HepG2 (cell line): ENCODE measurements at regions not wholly inside any gene's neighbourhood (a gene's known extent, or its start where the extent isn't known, plus 50 kb on each side); places are given as distances from the start of the nearest gene placed in this dataset.

Experiments
- ARNT2 ChIP-seq: sonication (generic); formaldehyde crosslinking; IDR thresholded peaks from 2 replicates; pipeline ENCODE4 v1.8.0; 2022; ENCODE audit warnings: mild to moderate bottlenecking, low read depth, missing genetic modification reagents, moderate library complexity
- HNF1A ChIP-seq, 2 experiments: sonication (generic) in 1 of 2; formaldehyde crosslinking in 1 of 2; IDR thresholded peaks; 2 replicates each; pipeline versions ENCODE4 v1.4.0 to v1.6.1; 2016 to 2020; ENCODE audit warnings: borderline replicate concordance in 1 of 2, low read depth in 1 of 2, mild to moderate bottlenecking in 1 of 2, missing genetic modification reagents in 1 of 2
- IRF2 ChIP-seq: IDR thresholded peaks from 2 replicates; pipeline ENCODE4 v1.6.1; 2018; ENCODE audit warnings: missing genetic modification reagents, missing compliant biosample characterization
- KLF16 ChIP-seq, 2 experiments: sonication (generic) in 1 of 2; formaldehyde crosslinking in 1 of 2; IDR thresholded peaks; 2 replicates each; pipeline versions ENCODE4 v1.6.1 to v1.8.0; 2016 to 2023; ENCODE audit warnings: missing genetic modification reagents in 2 of 2, missing compliant biosample characterization in 1 of 2
- MNT ChIP-seq: fragments of 450-650 bp; IDR thresholded peaks from 2 replicates; pipeline ENCODE4 v1.6.1; 2016
- PITX1 ChIP-seq: sonication (generic); formaldehyde crosslinking; IDR thresholded peaks from 2 replicates; pipeline ENCODE4 v1.5.1; 2020; ENCODE audit warnings: mild to moderate bottlenecking, missing genetic modification reagents
- SALL1 ChIP-seq: sonication (generic); formaldehyde crosslinking; IDR thresholded peaks from 2 replicates; pipeline ENCODE4 v1.8.0; 2022; ENCODE audit warnings: mild to moderate bottlenecking, missing genetic modification reagents
- SIX1 ChIP-seq: sonication (generic); formaldehyde crosslinking; IDR thresholded peaks from 2 replicates; pipeline ENCODE4 v1.4.0; 2020; ENCODE audit warnings: missing genetic modification reagents, borderline replicate concordance
- SKI ChIP-seq: fragments of 450-650 bp; IDR thresholded peaks from one replicate; pipeline ENCODE4 v1.6.1; 2018; ENCODE audit warnings: mild to moderate bottlenecking; ENCODE audit not compliant: partially characterized antibody
- SPEN ChIP-seq: sonication (generic); formaldehyde crosslinking; IDR thresholded peaks from 2 replicates; pipeline ENCODE4 v1.5.1; 2020; ENCODE audit warnings: low read depth, mild to moderate bottlenecking, missing genetic modification reagents
- TCF7 ChIP-seq: sonication (generic); IDR thresholded peaks from 2 replicates; pipeline ENCODE4 v1.6.1; 2016; ENCODE audit warnings: antibody characterized with exemption, low read depth
- TRAFD1 ChIP-seq: sonication (generic); formaldehyde crosslinking; IDR thresholded peaks from 2 replicates; pipeline ENCODE4 v1.5.1; 2020; ENCODE audit warnings: missing genetic modification reagents, mild to moderate bottlenecking, borderline replicate concordance
- ZBTB20 ChIP-seq: sonication (generic); formaldehyde crosslinking; IDR thresholded peaks from 2 replicates; pipeline ENCODE4 v1.8.1; 2023; ENCODE audit warnings: missing genetic modification reagents, low read depth, mild to moderate bottlenecking, borderline replicate concordance
- ZFAT ChIP-seq: sonication (generic); formaldehyde crosslinking; conservative IDR thresholded peaks from 2 replicates; pipeline ENCODE4 v1.8.1; 2023; ENCODE audit warnings: missing genetic modification reagents, inconsistent platforms
- ZFP37 ChIP-seq: sonication (generic); formaldehyde crosslinking; IDR thresholded peaks from 2 replicates; pipeline ENCODE4 v1.4.0; 2020; ENCODE audit warnings: missing genetic modification reagents, borderline replicate concordance
- ZNF788 ChIP-seq: sonication (generic); formaldehyde crosslinking; IDR thresholded peaks from 2 replicates; pipeline ENCODE4 v1.5.0; 2020; ENCODE audit warnings: mild to moderate bottlenecking, missing genetic modification reagents, borderline replicate concordance
- ZNF891 ChIP-seq: sonication (generic); formaldehyde crosslinking; IDR thresholded peaks from 2 replicates; pipeline ENCODE4 v1.5.0; 2020; ENCODE audit warnings: mild to moderate bottlenecking, missing genetic modification reagents
- TF ChIP-seq, protein P1 (sequence below): sonication (generic); formaldehyde crosslinking; conservative IDR thresholded peaks from 2 replicates; pipeline ENCODE4 v1.4.0; 2020; ENCODE audit warnings: missing genetic modification reagents
- TF ChIP-seq, protein P2 (sequence below): sonication (generic); formaldehyde crosslinking; IDR thresholded peaks from 2 replicates; pipeline ENCODE4 v1.8.0; 2022; ENCODE audit warnings: mild to moderate bottlenecking, missing genetic modification reagents, borderline replicate concordance

DNA sequence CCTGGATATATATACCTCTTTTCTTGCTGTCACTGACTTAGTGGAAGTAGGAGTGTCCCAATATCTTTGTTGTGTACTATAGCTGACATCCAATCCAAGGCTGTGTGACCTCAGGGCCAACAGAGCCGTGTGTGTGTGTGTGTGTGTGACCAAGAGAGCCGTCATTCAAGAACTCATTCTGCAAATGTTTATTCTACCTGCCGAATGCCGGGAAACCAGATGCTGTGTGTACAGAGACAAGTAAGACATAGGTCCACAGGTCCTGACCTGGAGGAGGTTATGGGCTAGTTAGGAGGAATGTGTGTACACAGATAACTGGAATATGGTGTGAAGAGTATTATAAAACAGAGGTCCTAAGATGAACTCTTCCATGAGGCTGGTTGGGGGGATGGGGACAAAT, 190.0 kb downstream of the DHX35 start (continued):
- TF ChIP-seq MNT: no peak
- no peak for TF ChIP-seq ZNF891 (CRISPR knock-in tag)
- no peak for TF ChIP-seq ARNT2 (CRISPR knock-in tag)
- TF ChIP-seq ZBTB20 (CRISPR knock-in tag): peak; percentile 64; the same call in 1 of the 2 replicates
- TF ChIP-seq, protein P1, sequence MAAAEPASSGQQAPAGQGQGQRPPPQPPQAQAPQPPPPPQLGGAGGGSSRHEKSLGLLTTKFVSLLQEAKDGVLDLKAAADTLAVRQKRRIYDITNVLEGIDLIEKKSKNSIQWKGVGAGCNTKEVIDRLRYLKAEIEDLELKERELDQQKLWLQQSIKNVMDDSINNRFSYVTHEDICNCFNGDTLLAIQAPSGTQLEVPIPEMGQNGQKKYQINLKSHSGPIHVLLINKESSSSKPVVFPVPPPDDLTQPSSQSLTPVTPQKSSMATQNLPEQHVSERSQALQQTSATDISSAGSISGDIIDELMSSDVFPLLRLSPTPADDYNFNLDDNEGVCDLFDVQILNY: no peak
- 0 out of 2 replicates have a peak, but pooled peaks have one; percentile 54 for TF ChIP-seq ZNF788 (CRISPR knock-in tag)
- TF ChIP-seq KLF16 (CRISPR knock-in tag; IDR thresholded peaks at IDR 0.05): 0 out of 4 replicates have a peak, but pooled peaks of 1 of the 2 experiments have one; percentile 29
- peak; percentile 48; the same call in 1 of the 2 replicates for TF ChIP-seq ZFP37 (CRISPR knock-in tag)
- peak; percentile 48; the same call in 1 of the 2 replicates for TF ChIP-seq HNF1A (IDR thresholded peaks at IDR 0.05; ENCODE audit: low read depth)
- peak; percentile 35; the same call in 1 of the 2 replicates for TF ChIP-seq HNF1A (CRISPR knock-in tag; IDR thresholded peaks at IDR 0.05; ENCODE audit: borderline replicate concordance)
- TF ChIP-seq, protein P2, sequence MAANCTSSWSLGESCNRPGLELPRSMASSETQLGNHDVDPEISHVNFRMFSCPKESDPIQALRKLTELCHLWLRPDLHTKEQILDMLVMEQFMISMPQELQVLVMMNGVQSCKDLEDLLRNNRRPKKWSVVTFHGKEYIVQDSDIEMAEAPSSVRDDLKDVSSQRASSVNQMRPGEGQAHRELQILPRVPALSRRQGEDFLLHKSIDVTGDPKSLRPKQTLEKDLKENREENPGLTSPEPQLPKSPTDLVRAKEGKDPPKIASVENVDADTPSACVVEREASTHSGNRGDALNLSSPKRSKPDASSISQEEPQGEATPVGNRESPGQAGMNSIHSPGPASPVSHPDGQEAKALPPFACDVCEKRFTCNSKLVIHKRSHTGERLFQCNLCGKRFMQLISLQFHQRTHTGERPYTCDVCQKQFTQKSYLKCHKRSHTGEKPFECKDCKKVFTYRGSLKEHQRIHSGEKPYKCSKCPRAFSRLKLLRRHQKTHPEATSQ (CRISPR knock-in tag): 0 out of 2 replicates have a peak, but pooled peaks have one; percentile 35
- peak; percentile 58; the same call in 1 of the 2 replicates for TF ChIP-seq SIX1 (CRISPR knock-in tag)
- TF ChIP-seq SKI: peak; percentile 86
- 0 out of 2 replicates have a peak, but pooled peaks have one; percentile 38 for TF ChIP-seq TCF7
- TF ChIP-seq SALL1 (CRISPR knock-in tag): peak; percentile 82
- peak; percentile 42; the same call in 1 of the 2 replicates for TF ChIP-seq SPEN (CRISPR knock-in tag)
- TF ChIP-seq IRF2: peak; percentile 88
- peak; percentile 72 for TF ChIP-seq PITX1 (CRISPR knock-in tag)
- TF ChIP-seq TRAFD1 (CRISPR knock-in tag): no peak
- no peak for TF ChIP-seq ZFAT (CRISPR knock-in tag)
